ENCODE measurements at regions not wholly inside any gene's neighbourhood (a gene's known extent, or its start where the extent isn't known, plus 50 kb on each side); places are given as distances from the start of the nearest gene placed in this dataset.

- TF ChIP-seq RAD21 (IDR thresholded peaks at IDR 0.05; ENCODE audit: low read depth) (no peak), EP300 (IDR thresholded peaks at IDR 0.05; ENCODE audit: borderline replicate concordance) (no peak), REST (IDR thresholded peaks at IDR 0.05; ENCODE audit: low read depth) (no peak), TEAD4 (IDR thresholded peaks at IDR 0.05) (no peak), TCF12 (IDR thresholded peaks at IDR 0.05; ENCODE audit: low read depth) (no peak), EGR1 (IDR thresholded peaks at IDR 0.05) (no peak), ZBTB7A (IDR thresholded peaks at IDR 0.05; ENCODE audit: low read depth) (no peak), NFIC (IDR thresholded peaks at IDR 0.05) (no peak), CREB1 (IDR thresholded peaks at IDR 0.05; ENCODE audit: low read depth) (no peak), CEBPB (IDR thresholded peaks at IDR 0.05) (no peak), USF1 (IDR thresholded peaks at IDR 0.05) (no peak), YY1 (IDR thresholded peaks at IDR 0.05; ENCODE audit: low read depth) (no peak), TAF1 (IDR thresholded peaks at IDR 0.05; ENCODE audit: low read depth) (no peak), MAX (IDR thresholded peaks at IDR 0.05) (no peak), FOXM1 (IDR thresholded peaks at IDR 0.05; ENCODE audit: borderline replicate concordance, low read depth) (no peak)
Observed at GRCh38 chr13:62544928-62545327, 1129.3 kb upstream of the PCDH20 start.

GRCh38 chr13:62537593-62537992 lies 1121.9 kb upstream of the PCDH20 start:
- TF ChIP-seq MAX (IDR thresholded peaks at IDR 0.05) (no peak), NFIC (IDR thresholded peaks at IDR 0.05) (peak; percentile 51)

- no peak for TF ChIP-seq TEAD4 (IDR thresholded peaks at IDR 0.05)
- TF ChIP-seq YY1 (IDR thresholded peaks at IDR 0.05; ENCODE audit: low read depth), result no peak
- TF ChIP-seq REST (IDR thresholded peaks at IDR 0.05; ENCODE audit: low read depth), result no peak
- TF ChIP-seq CREB1 (IDR thresholded peaks at IDR 0.05; ENCODE audit: low read depth), result no peak
- no peak for TF ChIP-seq FOXM1 (IDR thresholded peaks at IDR 0.05; ENCODE audit: borderline replicate concordance, low read depth)
- TF ChIP-seq USF1 (IDR thresholded peaks at IDR 0.05), result no peak
- TF ChIP-seq CEBPB (IDR thresholded peaks at IDR 0.05), result no peak
Observed at GRCh38 chr13:62525652-62526051, 1110.0 kb upstream of the PCDH20 start.

GRCh38 chr13:62524498-62524897 lies 1108.8 kb upstream of the PCDH20 start:
- TF ChIP-seq MAX (IDR thresholded peaks at IDR 0.05) (no peak), FOXM1 (IDR thresholded peaks at IDR 0.05; ENCODE audit: borderline replicate concordance, low read depth) (no peak), RAD21 (IDR thresholded peaks at IDR 0.05; ENCODE audit: low read depth) (no peak), NFIC (IDR thresholded peaks at IDR 0.05) (no peak), ZBTB7A (IDR thresholded peaks at IDR 0.05; ENCODE audit: low read depth) (no peak), TEAD4 (IDR thresholded peaks at IDR 0.05) (no peak), REST (IDR thresholded peaks at IDR 0.05; ENCODE audit: low read depth) (no peak), CREB1 (IDR thresholded peaks at IDR 0.05; ENCODE audit: low read depth) (no peak), USF1 (IDR thresholded peaks at IDR 0.05) (no peak), CEBPB (IDR thresholded peaks at IDR 0.05) (no peak), EP300 (IDR thresholded peaks at IDR 0.05; ENCODE audit: borderline replicate concordance) (no peak), TAF1 (IDR thresholded peaks at IDR 0.05; ENCODE audit: low read depth) (no peak), EGR1 (IDR thresholded peaks at IDR 0.05) (no peak), YY1 (IDR thresholded peaks at IDR 0.05; ENCODE audit: low read depth) (no peak), TCF12 (IDR thresholded peaks at IDR 0.05; ENCODE audit: low read depth) (no peak)
